ENCODE measurements at regions not wholly inside any gene's neighbourhood (a gene's known extent, or its start where the extent isn't known, plus 50 kb on each side); places are given as distances from the start of the nearest gene placed in this dataset.

- TF ChIP-seq CTCF (IDR thresholded peaks at IDR 0.05) = no peak
- Mint-ChIP-seq H3K36me3 (ENCODE audit: low read depth) (no peaks in the 10 kb centered on the region), H3K9me3 (no peaks in the 10 kb centered on the region), H3K4me3 (no peak overlapping the region), H3K27ac (no peak overlapping the region), H3K27me3 (ENCODE audit: insufficient read depth) (peaks cover 1% of the 10 kb centered on the region; the same call in 1 of the 2 replicates), H3K4me1 (ENCODE audit: low read depth) (no peaks in the 10 kb centered on the region)
- DNase-seq = no peak
These were observed 75.4 kb upstream of the AKAP13 start for GRCh38 chr15:85305050-85305449.

DNA sequence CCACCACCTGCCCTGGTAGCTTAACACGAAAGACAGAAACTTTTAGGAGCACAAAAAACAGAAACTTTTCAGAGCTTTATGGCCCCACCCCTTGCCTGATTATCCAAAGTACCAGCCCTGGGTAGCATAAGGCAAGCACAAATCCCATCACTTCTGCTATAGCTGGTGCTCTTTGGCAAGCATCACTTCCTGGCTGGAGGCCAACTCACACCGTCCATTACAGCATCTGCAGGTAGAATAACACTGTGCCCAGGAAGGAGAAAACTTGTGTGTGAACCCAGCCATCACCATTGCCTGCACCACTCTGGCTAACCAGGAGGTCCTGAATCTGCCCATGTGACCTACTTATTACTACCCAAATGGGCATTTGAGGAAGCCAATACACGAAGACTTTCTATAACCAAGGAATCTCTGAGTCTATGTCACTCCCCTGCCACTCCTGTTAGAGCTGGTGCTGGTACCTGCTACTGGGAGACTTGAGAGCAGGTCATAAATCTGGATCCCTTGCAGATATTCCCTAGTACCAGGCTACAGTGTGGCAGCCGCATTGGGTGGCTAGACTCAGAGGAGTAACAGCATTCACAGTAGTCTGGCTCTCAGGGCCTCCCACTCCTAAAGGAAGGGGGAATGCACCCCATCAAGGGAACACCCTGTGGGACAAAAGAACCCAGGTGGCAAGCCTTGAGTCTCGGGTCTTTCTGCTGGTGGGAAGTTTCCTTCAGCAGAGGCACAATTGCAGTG, 73.3 kb upstream of the AKAP13 start:
- no peaks in the 10 kb centered on the region for H3K9me3 Mint-ChIP-seq
- peaks cover 2% of the 10 kb centered on the region for H3K4me1 Mint-ChIP-seq (ENCODE audit: low read depth)
- H3K36me3 Mint-ChIP-seq (ENCODE audit: low read depth) = no peaks in the 10 kb centered on the region
- H3K27ac Mint-ChIP-seq = no peak overlapping the region
- H3K27me3 Mint-ChIP-seq (ENCODE audit: insufficient read depth) = peaks cover 1% of the 10 kb centered on the region; the same call in 1 of the 2 replicates
- no peak for TF ChIP-seq CTCF (IDR thresholded peaks at IDR 0.05)
- H3K4me3 Mint-ChIP-seq = no peak overlapping the region
- no peak for DNase-seq

DNA sequence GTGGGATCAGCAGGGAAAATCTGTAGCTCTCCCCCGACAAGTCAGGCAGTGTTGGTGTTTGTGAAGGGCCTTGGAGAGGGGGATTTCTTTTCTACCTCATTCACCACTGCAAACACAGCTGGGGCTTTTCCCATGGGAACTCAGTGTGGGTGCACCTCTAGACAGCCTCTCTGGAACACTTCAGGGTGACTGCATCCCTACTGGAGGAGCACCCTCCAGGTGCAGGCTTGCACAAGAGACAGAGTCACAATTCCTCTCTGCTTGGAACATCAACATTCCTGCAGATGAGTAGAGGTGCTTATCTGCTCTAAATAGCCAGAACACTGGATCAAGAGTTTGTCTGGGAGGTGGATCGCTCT, 72.7 kb upstream of the AKAP13 start:
- Mint-ChIP-seq H3K4me1 (ENCODE audit: low read depth) (peaks cover 7% of the 10 kb centered on the region), H3K27ac (no peak overlapping the region), H3K27me3 (ENCODE audit: insufficient read depth) (no peaks in the 10 kb centered on the region; the same call in 1 of the 2 replicates), H3K4me3 (no peak overlapping the region), H3K36me3 (ENCODE audit: low read depth) (no peaks in the 10 kb centered on the region), H3K9me3 (no peaks in the 10 kb centered on the region)
- DNase-seq = no peak
- no peak for TF ChIP-seq CTCF (IDR thresholded peaks at IDR 0.05)

DNA sequence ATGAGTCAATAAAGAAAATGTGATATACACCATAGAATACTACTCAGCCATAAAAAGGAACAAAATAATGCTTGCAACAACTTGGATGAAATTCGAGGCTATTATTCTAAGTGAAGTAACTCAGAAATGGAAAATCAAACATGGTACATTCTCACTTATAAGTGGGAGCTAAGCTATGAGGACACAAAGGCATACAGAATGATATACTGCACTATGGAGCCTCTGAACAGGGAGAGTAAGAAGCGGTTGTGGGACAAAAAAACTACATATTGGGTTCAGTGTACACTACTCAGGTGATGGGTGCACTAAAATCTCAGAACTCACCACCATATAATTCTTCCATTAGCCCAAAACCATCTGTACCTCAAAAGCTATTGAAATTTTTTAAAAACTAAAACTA, 68.8 kb upstream of the AKAP13 start:
- no peaks in the 10 kb centered on the region for H3K9me3 Mint-ChIP-seq
- no peak for TF ChIP-seq CTCF (IDR thresholded peaks at IDR 0.05)
- DNase-seq = no peak
- H3K36me3 Mint-ChIP-seq (ENCODE audit: low read depth) = no peaks in the 10 kb centered on the region
- H3K4me3 Mint-ChIP-seq = no peak overlapping the region
- no peaks in the 10 kb centered on the region; the same call in 1 of the 2 replicates for H3K27me3 Mint-ChIP-seq (ENCODE audit: insufficient read depth)
- no peak overlapping the region for H3K27ac Mint-ChIP-seq
- H3K4me1 Mint-ChIP-seq (ENCODE audit: low read depth) = peaks cover 47% of the 10 kb centered on the region

DNA sequence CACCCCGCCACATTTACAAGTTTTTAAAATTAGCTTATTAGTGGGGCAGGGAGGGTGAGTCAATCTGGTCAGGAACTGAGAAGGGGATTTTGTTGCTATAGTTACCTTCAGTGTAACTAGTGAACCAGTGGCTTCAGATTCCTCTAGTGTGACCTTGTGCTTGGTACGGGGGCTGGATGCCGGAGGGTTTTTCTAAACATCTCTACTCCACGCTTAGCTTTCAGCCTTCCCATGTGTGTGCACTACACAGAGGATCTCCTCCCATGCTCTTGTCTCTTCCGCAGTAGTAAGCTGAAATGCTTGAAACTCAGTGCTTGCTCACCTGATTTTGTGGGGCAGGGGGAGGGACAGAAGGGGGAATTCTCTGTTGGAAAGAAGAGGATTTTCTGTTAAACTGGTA, 67.9 kb upstream of the AKAP13 start:
- Mint-ChIP-seq H3K4me1 (ENCODE audit: low read depth) (peaks cover 55% of the 10 kb centered on the region), H3K36me3 (ENCODE audit: low read depth) (no peaks in the 10 kb centered on the region), H3K9me3 (no peaks in the 10 kb centered on the region), H3K27me3 (ENCODE audit: insufficient read depth) (no peaks in the 10 kb centered on the region), H3K27ac (peak overlapping the region; percentile 93), H3K4me3 (peak overlapping the region; percentile 48)
- TF ChIP-seq CTCF (IDR thresholded peaks at IDR 0.05) = no peak
- peak; percentile 61 for DNase-seq
